Right atrium auricular region (tissue), 2 donors: ENCODE measurements at regions not wholly inside any gene's neighbourhood (a gene's known extent, or its start where the extent isn't known, plus 50 kb on each side); places are given as distances from the start of the nearest gene placed in this dataset.

Experiments
- DNase-seq: peaks from one replicate; pipeline ENCODE4 v3.0.0-alpha.2; 2019; ENCODE audit warnings: low spot score
- H3K27ac ChIP-seq, 2 donors: fragments of 200-600 bp; sonication (generic); 1 replicate in 1 of 2; 2 replicates in 1 of 2; pipeline ENCODE4 v1.5.1; 2016 to 2019
- H3K27me3 ChIP-seq, 2 donors: fragments of 200-600 bp; sonication (generic); one replicate each; pipeline versions ENCODE4 v1.5.1 to v1.6.0; 2017 to 2019
- H3K36me3 ChIP-seq: fragments of 200-600 bp; sonication (generic); one replicate; pipeline ENCODE4 v1.5.1; 2016
- H3K4me1 ChIP-seq, 2 donors: fragments of 200-600 bp; sonication (generic); one replicate each; pipeline versions ENCODE4 v1.5.1 to v1.6.0; 2017 to 2019
- H3K4me3 ChIP-seq, 2 donors: fragments of 200-600 bp; sonication (generic); 1 replicate in 1 of 2; 2 replicates in 1 of 2; pipeline ENCODE4 v1.5.1; 2017 to 2019; ENCODE audit warnings: mild to moderate bottlenecking in 1 of 2, moderate library complexity in 1 of 2
- H3K9me3 ChIP-seq, 2 donors: fragments of 200-600 bp; sonication (generic); one replicate each; pipeline ENCODE4 v1.5.1; 2019
- CTCF ChIP-seq, 2 donors: fragments of 200-600 bp; sonication (generic); IDR thresholded peaks; one replicate each; pipeline ENCODE4 v1.5.1; 2019; ENCODE audit warnings: antibody characterized with exemption in 2 of 2

GRCh38 chr4:32112891-32113290, 1392.7 kb downstream of the PCDH7 start:
- no peaks in the 10 kb centered on the region for H3K36me3 ChIP-seq
- no peaks in the 10 kb centered on the region for H3K4me1 ChIP-seq
- H3K9me3 ChIP-seq = no peaks in the 10 kb centered on the region
- DNase-seq = no peak
- TF ChIP-seq CTCF (IDR thresholded peaks at IDR 0.05) = no peak
- no peak overlapping the region for H3K27ac ChIP-seq
- no peaks in the 10 kb centered on the region for H3K27me3 ChIP-seq
- no peak overlapping the region for H3K4me3 ChIP-seq

DNA sequence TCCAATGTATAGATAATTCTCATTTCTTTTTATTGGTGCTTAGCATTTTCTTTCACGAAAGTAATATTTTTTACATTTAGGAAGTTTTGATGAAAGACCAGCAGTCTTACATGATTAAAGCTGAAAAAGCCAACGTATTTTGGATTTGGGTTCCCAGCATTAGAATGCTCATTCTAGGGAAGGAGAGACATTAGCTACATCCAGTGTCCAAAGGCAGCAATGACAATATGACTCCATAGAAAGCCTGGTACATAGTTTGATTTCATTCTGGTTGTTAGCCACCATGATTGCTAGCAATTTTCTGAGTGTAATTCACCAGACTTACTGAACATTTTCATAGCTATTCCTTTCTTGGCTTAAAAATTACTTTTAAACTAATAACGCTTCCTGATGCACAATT, 1397.5 kb downstream of the PCDH7 start:
- Histone ChIP-seq H3K27ac (no peak overlapping the region), H3K4me1 (no peaks in the 10 kb centered on the region), H3K9me3 (no peaks in the 10 kb centered on the region), H3K27me3 (no peaks in the 10 kb centered on the region), H3K36me3 (no peaks in the 10 kb centered on the region), H3K4me3 (no peak overlapping the region)
- no peak for DNase-seq
- TF ChIP-seq CTCF (IDR thresholded peaks at IDR 0.05) = no peak

DNA sequence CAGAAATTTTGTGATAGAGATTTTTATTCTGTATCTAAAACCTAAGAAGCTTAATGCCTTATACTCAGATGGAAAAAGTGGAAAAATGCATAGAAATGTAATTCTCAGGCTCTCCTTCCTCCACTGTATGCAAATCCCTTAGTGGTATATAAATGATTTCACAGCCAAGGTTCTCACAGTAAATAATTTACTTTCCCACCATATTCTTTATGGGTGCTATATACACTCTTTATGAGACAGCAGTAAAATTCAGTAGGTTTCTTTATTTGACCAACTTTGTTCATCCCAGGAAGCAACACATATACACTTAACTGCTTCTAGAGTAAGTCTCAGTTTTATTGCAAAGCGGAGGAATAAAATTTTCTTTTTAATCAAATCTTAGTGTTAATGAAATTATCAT, 1399.7 kb downstream of the PCDH7 start:
- no peaks in the 10 kb centered on the region for H3K9me3 ChIP-seq
- DNase-seq = no peak
- H3K4me3 ChIP-seq = no peak overlapping the region
- H3K27me3 ChIP-seq = no peaks in the 10 kb centered on the region
- no peak overlapping the region for H3K27ac ChIP-seq
- no peak for TF ChIP-seq CTCF (IDR thresholded peaks at IDR 0.05)
- H3K36me3 ChIP-seq = no peaks in the 10 kb centered on the region
- H3K4me1 ChIP-seq = no peaks in the 10 kb centered on the region

DNA sequence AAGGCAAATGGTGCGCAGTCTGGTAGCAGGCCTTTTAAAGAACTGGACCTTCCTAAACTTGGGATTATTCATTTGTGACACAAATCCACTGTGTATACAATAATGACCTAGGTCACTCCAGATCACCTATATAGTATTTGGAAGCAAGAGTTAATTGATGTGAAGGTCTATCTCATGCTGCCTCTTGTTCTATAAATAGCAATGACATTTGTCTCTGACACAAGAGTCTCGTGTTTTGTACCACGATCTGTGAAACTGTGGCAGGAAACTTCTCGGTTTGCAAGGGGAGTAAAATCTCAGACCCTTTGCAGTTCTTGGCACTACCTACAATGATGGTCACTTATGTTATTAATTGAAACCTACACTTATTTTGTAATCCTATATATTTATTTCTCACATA, 1408.4 kb downstream of the PCDH7 start:
- H3K4me1 ChIP-seq = no peaks in the 10 kb centered on the region
- no peak for DNase-seq
- no peak overlapping the region for H3K4me3 ChIP-seq
- H3K9me3 ChIP-seq = no peaks in the 10 kb centered on the region
- no peaks in the 10 kb centered on the region for H3K27me3 ChIP-seq
- H3K36me3 ChIP-seq = no peaks in the 10 kb centered on the region
- TF ChIP-seq CTCF (IDR thresholded peaks at IDR 0.05) = no peak
- no peak overlapping the region for H3K27ac ChIP-seq

DNA sequence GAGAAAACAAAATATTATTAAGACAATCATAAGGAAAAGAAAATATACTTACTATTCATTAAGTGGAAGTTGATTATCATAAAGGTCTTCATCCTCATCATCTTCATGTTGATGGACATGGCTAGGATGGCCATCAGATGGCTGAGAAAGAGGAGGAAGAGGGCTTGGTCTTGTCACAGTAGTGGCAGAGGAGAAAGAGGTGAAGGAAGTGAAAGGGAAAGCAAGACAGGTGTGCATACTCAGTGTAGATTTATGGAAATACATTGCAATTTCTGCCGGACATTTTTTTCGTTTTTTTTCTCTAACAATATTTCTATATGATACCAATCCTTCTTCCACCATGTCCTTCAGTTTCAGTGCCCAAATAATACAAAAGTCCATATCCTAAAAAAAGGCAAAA, 1409.8 kb downstream of the PCDH7 start:
- DNase-seq = no peak
- Histone ChIP-seq H3K27me3 (no peaks in the 10 kb centered on the region), H3K27ac (no peak overlapping the region), H3K36me3 (no peaks in the 10 kb centered on the region), H3K9me3 (no peaks in the 10 kb centered on the region), H3K4me3 (no peak overlapping the region), H3K4me1 (no peaks in the 10 kb centered on the region)
- no peak for TF ChIP-seq CTCF (IDR thresholded peaks at IDR 0.05)

DNA sequence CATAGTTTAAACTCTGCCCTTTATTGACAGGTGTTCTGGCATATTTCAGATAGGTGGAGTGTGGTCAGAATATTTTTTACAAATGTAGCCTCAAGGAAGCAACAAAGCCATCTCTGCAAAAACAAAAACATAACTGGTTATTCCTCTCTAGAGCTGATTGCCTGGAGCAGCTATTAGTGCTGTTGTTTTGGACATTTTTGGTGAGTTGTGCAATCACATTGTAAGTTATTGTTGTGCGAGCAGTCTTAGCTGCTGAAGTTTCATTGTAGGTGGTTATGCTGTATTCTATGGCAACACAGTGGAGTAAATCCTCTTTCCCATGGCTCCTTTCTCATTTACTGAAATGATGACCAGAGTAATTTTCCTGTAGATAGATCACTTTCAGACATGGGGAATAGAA, 1413.0 kb downstream of the PCDH7 start:
- Histone ChIP-seq H3K27ac (no peak overlapping the region), H3K9me3 (no peaks in the 10 kb centered on the region), H3K36me3 (no peaks in the 10 kb centered on the region), H3K27me3 (no peaks in the 10 kb centered on the region), H3K4me3 (no peak overlapping the region), H3K4me1 (no peaks in the 10 kb centered on the region)
- no peak for DNase-seq
- no peak for TF ChIP-seq CTCF (IDR thresholded peaks at IDR 0.05)
